Adrenal gland (tissue), 9 donors: ENCODE measurements at regions not wholly inside any gene's neighbourhood (a gene's known extent, or its start where the extent isn't known, plus 50 kb on each side); places are given as distances from the start of the nearest gene placed in this dataset.
A peak's percentile ranks its signal among the peaks of the same experiment; 100 is the strongest.

ENCODE experiments used
- DNase-seq, 7 donors: peaks; one replicate each; pipeline ENCODE4 v3.0.0-alpha.2; 2019 to 2020
- H3K27ac ChIP-seq, 5 donors: fragments of 200-600 bp; sonication (generic) in 4 of 5; 1 replicate in 3 of 5; 2 replicates in 2 of 5; pipeline versions ENCODE4 v1.5.1 to v1.8.0; 2016 to 2020; ENCODE audit warnings: mild to moderate bottlenecking in 1 of 5
- H3K27me3 ChIP-seq: fragments of 200-600 bp; 2 replicates; pipeline ENCODE4 v1.8.0; 2021
- H3K36me3 ChIP-seq, 2 donors: fragments of 200-600 bp; replicated peaks in 1 of 2; 1 replicate in 1 of 2; 2 replicates in 1 of 2; pipeline versions ENCODE4 v1.5.1 to v1.8.0; 2018 to 2022
- H3K4me1 ChIP-seq, 2 donors: fragments of 200-600 bp; replicated peaks in 1 of 2; 1 replicate in 1 of 2; 2 replicates in 1 of 2; pipeline versions ENCODE4 v1.5.1 to v1.8.0; 2018 to 2021
- H3K4me3 ChIP-seq, 4 donors: fragments of 200-600 bp; sonication (generic) in 3 of 4; one replicate each; pipeline ENCODE4 v1.5.1; 2016 to 2018
- H3K9me3 ChIP-seq, 3 donors: fragments of 200-600 bp; sonication (generic) in 1 of 3; replicated peaks in 1 of 3; 1 replicate in 2 of 3; 2 replicates in 1 of 3; pipeline versions ENCODE4 v1.5.1 to v1.8.0; 2016 to 2021
- POLR2A ChIP-seq, 2 donors: fragments of 450-650 bp; IDR thresholded peaks; one replicate each; pipeline ENCODE4 v1.6.1; 2017; ENCODE audit warnings: antibody characterized with exemption in 2 of 2, mild to moderate bottlenecking in 2 of 2, moderate library complexity in 1 of 2
- WGBS, 4 donors: extraction: QIAGEN DNeasy Blood & Tissue Kit in 2 of 4; methylation state at CpG; one replicate each; pipeline versions ENCODE4 v1.1.5 to v1.1.7; 2013 to 2017; 5-methylcytosine and 5-hydroxymethylcytosine counted together
- intact Hi-C, 2 donors: fragments of 100-400 bp; cut with DNase I; formaldehyde crosslinking; loops; one replicate each; pipeline versions ENCODE4 v1.14.1 to v1.15.0; 2022 to 2023
- TF ChIP-seq, protein P1 (sequence below), 6 experiments: fragments of 450-650 bp in 4 of 6; fragments of 200-600 bp in 2 of 6; sonication (generic) in 1 of 6; IDR thresholded peaks; 1 replicate in 5 of 6; 2 replicates in 1 of 6; pipeline versions ENCODE4 v1.5.1 to v1.8.0; 2016 to 2021; ENCODE audit warnings: antibody characterized with exemption in 6 of 6, mild to moderate bottlenecking in 2 of 6, moderate library complexity in 1 of 6
- donor health status: healthy with polysubstance abuse.
- donor health status: Bipolar disorder and iron deficiency.
- donor health status: DM: yes; HTN: yes; CAD: no.
- donor health status: DM: no; HTN: no; CAD: no.
- donor health status: DM: no; HTN: no; CAD: no.

- 91 to 97% (median 93%) methylated on average over 1 of the region's 1 CpG for WGBS, 4 donors
- Histone ChIP-seq H3K4me3 (no peak overlapping the region), H3K9me3 (no peaks in the 10 kb centered on the region), H3K36me3 (no peaks in the 10 kb centered on the region), H3K27me3 (no peaks in the 10 kb centered on the region), H3K4me1 (peaks cover 62 to 74% of the 10 kb centered on the region in 2 donors), H3K27ac (peak overlapping the region; percentile 2 to 92 (median 78))
- TF ChIP-seq, protein P1, sequence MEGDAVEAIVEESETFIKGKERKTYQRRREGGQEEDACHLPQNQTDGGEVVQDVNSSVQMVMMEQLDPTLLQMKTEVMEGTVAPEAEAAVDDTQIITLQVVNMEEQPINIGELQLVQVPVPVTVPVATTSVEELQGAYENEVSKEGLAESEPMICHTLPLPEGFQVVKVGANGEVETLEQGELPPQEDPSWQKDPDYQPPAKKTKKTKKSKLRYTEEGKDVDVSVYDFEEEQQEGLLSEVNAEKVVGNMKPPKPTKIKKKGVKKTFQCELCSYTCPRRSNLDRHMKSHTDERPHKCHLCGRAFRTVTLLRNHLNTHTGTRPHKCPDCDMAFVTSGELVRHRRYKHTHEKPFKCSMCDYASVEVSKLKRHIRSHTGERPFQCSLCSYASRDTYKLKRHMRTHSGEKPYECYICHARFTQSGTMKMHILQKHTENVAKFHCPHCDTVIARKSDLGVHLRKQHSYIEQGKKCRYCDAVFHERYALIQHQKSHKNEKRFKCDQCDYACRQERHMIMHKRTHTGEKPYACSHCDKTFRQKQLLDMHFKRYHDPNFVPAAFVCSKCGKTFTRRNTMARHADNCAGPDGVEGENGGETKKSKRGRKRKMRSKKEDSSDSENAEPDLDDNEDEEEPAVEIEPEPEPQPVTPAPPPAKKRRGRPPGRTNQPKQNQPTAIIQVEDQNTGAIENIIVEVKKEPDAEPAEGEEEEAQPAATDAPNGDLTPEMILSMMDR (IDR thresholded peaks at IDR 0.05): no peak
- no peak for TF ChIP-seq POLR2A (IDR thresholded peaks at IDR 0.05)
- intact Hi-C loops: no loop called here
- no peak for DNase-seq
These were observed 99.4 kb upstream of the AKIP1 start for GRCh38 chr11:8811571-8811970.

DNA sequence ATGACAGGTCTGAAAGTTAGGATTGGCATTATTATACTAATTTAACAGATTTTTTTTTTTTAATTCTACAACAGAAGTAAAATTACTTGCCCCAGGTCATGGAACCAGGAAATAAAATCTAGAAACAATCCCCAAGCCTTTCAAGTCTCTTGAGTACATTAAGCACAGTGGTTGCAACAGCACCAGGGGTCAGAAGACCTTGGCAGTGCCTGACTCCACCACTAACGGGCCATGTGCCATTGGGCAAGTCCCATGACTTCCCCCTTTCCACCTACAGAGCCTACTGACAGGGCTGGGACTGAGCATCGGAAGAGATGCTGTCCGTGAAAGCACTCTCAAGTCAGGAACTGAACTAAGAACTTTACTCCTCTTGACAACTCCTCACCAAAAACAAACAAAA lies 98.6 kb upstream of the AKIP1 start:
- Histone ChIP-seq H3K4me3 (no peak overlapping the region), H3K27me3 (no peaks in the 10 kb centered on the region), H3K27ac (peak overlapping the region in 3 of 5 donors; percentile 51 to 86 (median 78)), H3K4me1 (peaks cover 53 to 66% of the 10 kb centered on the region in 2 donors), H3K36me3 (no peaks in the 10 kb centered on the region), H3K9me3 (no peaks in the 10 kb centered on the region)
- intact Hi-C loops: no loop called here
- TF ChIP-seq POLR2A (IDR thresholded peaks at IDR 0.05): peak in 1 of 2 donors; percentile 26
- TF ChIP-seq, protein P1 (IDR thresholded peaks at IDR 0.05): peak in 4 of 6 experiments; percentile 4 to 38 (median 23)
- WGBS, 4 donors: 31 to 46% (median 39%) methylated on average over 3 of the region's 3 CpGs
- peak; percentile 49 to 92 (median 87) for DNase-seq

DNA sequence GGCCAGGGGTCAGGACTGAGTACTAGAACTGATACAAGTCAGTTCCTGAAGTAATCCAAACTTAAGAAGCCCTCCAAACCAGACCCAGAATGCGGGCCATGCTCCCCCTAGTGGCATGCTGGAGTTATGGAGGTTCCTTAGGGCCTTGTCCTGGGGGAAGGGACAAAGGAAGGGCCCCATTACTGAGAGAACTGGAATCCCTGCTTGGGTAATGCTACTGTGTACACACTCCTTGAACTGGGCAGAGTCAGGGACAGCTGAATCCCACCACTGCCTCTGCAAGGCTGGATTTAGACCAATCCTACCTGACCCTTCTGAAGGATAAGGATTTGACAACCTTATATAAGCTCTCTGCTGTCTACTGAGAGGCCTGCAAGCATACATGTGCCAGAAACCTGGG lies 97.3 kb upstream of the AKIP1 start:
- TF ChIP-seq, protein P1 (IDR thresholded peaks at IDR 0.05): peak; percentile 62 to 82 (median 78)
- TF ChIP-seq POLR2A (IDR thresholded peaks at IDR 0.05): no peak
- WGBS, 4 donors: 17 to 50% (median 24%) methylated on average over 1 of the region's 1 CpG
- peak; percentile 68 to 85 (median 73) for DNase-seq
- no peaks in the 10 kb centered on the region for H3K9me3 ChIP-seq
- H3K27me3 ChIP-seq: no peaks in the 10 kb centered on the region
- peaks cover 44 to 53% of the 10 kb centered on the region in 2 donors for H3K4me1 ChIP-seq
- peak overlapping the region in 3 of 5 donors; percentile 31 to 78 (median 76) for H3K27ac ChIP-seq
- intact Hi-C loops: no loop called here
- no peak overlapping the region for H3K4me3 ChIP-seq
- no peaks in the 10 kb centered on the region for H3K36me3 ChIP-seq

DNA sequence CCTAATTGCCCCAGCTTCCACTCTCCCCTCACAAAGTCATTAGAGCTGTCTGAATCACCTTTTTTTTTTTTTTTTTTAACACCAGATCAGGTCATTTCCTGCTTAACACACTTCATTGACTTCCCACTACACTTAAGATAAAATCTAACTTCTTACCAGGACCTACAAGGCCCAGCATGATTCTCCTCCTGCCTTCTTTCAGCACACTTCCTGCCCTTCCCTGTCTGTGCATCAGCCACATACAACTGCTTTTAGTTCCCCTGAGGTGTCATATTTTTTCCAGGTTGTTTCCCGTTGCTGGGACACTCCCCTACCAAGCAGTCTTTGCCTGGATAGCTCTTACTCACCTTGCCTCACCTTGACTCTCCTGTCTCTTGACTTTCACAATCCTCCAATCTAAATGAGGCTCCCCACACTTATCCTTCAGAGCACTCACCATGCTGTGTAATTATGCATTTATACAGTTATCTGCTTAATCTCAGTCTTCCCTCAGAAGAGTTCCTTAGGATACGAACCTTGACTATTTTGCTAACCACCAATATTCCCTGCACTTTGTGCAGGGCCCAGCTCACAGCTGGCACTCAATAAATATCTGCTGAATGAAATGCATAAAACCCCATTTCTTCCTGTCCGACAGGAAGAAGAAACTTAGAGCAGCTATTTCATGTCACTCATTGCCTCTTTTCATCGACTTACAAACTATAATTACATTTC lies 96.6 kb upstream of the AKIP1 start:
- no peaks in the 10 kb centered on the region for H3K9me3 ChIP-seq
- peaks cover 44 to 47% of the 10 kb centered on the region in 2 donors for H3K4me1 ChIP-seq
- H3K27me3 ChIP-seq: no peaks in the 10 kb centered on the region
- no peak overlapping the region for H3K4me3 ChIP-seq
- intact Hi-C loops: no loop called here
- no peak for DNase-seq
- WGBS, 4 donors: 39 to 60% (median 48%) methylated on average over 4 of the region's 4 CpGs
- H3K36me3 ChIP-seq: no peaks in the 10 kb centered on the region
- TF ChIP-seq, protein P1 (IDR thresholded peaks at IDR 0.05): no peak
- no peak for TF ChIP-seq POLR2A (IDR thresholded peaks at IDR 0.05)
- peak overlapping the region in 4 of 5 donors; percentile 14 to 78 (median 58) for H3K27ac ChIP-seq
